ENCODE measurements at regions not wholly inside any gene's neighbourhood (a gene's known extent, or its start where the extent isn't known, plus 50 kb on each side); places are given as distances from the start of the nearest gene placed in this dataset.
"Not testable (repeated sequence)": the region's sequence is repeated elsewhere in the genome, so short reads cannot be mapped to it uniquely, and the experiment has no call there.

DNA sequence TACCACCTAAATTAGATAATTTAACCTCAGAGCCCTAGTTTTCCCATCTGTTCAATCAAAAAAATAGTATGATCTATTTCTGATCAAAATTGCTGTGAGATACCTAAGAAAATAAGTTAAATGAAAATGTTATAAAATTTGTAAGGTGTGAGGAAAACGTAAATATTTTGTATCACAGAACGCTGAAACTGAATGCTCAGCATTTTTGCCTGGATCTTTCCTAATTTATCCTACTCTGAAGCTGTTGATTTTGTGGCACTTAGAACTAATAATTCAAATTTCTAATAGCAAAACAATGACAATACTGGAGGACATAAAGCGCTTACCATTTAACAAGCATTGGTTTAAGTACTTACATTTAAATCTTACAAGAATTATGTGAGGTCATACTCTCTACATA lies 674.2 kb downstream of the FAM181B start:
- DNase-seq = no peak
- no peaks in the 10 kb centered on the region for H3K27me3 Mint-ChIP-seq
- H3K27ac Mint-ChIP-seq = no peak overlapping the region
- H3K9me3 Mint-ChIP-seq = no peaks in the 10 kb centered on the region
- no peaks in the 10 kb centered on the region for H3K36me3 Mint-ChIP-seq
- H3K4me1 Mint-ChIP-seq = no peaks in the 10 kb centered on the region
- H3K4me3 Mint-ChIP-seq = no peak overlapping the region
- ATAC-seq (replicated peaks) = no peak

DNA sequence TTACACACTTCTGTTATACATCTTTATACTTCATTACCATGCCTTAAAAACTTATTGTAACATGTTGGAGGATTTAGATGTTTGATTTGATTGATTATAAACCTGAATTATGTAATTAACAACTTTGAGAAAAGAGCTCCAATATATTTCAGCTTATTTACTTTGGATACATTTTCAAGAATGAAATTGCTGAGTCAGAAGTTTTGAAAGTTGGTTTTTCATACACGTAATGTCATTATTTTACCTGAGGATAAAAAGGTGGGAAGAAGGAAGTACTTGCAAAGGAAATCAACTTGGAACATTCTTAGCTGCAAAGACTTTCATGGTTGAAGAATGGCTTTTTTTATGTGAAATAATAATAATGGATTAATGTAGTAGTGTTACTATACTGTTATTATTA lies 677.2 kb downstream of the FAM181B start:
- Mint-ChIP-seq H3K4me1 (no peaks in the 10 kb centered on the region), H3K36me3 (no peaks in the 10 kb centered on the region), H3K27me3 (no peaks in the 10 kb centered on the region), H3K4me3 (no peak overlapping the region), H3K9me3 (peaks cover 0 to 2% of the 10 kb centered on the region in 2 donors), H3K27ac (no peak overlapping the region)
- no peak for ATAC-seq (replicated peaks)
- no peak for DNase-seq

DNA sequence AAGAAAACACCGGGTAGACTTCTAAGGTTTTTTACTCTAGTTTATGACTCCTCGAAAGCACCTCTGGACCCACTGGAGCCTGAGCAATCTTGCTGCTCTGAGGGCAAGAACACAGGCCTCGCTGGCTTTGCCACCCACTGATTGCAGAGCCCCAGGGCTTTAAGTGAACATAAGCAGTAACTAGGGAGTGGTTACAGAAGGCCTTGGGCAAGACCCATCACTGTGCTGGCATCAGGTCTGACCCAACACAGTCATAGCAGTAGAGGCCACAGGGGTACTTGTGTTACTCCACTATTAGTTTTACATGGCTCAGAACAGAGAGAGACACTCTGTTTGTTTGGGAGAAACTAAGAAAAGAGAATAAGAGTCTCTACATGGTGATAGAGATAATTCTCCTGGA lies 684.5 kb downstream of the FAM181B start:
- no peak for DNase-seq
- Mint-ChIP-seq H3K4me1 (no peaks in the 10 kb centered on the region), H3K36me3 (no peaks in the 10 kb centered on the region), H3K27ac (no peak overlapping the region), H3K4me3 (no peak overlapping the region), H3K27me3 (no peaks in the 10 kb centered on the region), H3K9me3 (peaks cover 9 to 16% of the 10 kb centered on the region in 2 donors)
- no peak for ATAC-seq (replicated peaks)

DNA sequence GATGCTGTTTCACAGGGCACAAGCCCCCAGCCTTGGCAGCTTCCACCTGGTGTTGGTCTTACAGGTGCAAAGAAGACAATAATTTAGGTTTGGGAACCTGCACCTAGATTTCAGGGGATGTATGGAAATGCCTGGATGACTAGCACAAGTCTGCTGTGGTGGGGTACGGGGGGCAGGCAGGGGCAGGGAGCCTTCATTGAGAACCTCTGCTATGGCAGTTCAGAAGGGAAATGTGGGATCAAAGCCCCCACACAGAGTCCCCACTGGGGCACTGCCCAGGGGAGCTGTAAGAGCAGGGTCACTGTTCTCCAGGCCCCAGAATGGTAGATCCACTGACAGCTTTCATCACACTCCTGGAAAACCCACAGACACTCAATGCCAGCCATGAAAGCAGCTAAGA lies 686.5 kb downstream of the FAM181B start:
- Mint-ChIP-seq H3K36me3 (no peaks in the 10 kb centered on the region), H3K27me3 (no peaks in the 10 kb centered on the region), H3K9me3 (peaks cover 8 to 16% of the 10 kb centered on the region in 2 donors), H3K4me1 (no peaks in the 10 kb centered on the region), H3K4me3 (no peak overlapping the region), H3K27ac (no peak overlapping the region)
- ATAC-seq (replicated peaks) (no peak), DNase-seq (no peak)

DNA sequence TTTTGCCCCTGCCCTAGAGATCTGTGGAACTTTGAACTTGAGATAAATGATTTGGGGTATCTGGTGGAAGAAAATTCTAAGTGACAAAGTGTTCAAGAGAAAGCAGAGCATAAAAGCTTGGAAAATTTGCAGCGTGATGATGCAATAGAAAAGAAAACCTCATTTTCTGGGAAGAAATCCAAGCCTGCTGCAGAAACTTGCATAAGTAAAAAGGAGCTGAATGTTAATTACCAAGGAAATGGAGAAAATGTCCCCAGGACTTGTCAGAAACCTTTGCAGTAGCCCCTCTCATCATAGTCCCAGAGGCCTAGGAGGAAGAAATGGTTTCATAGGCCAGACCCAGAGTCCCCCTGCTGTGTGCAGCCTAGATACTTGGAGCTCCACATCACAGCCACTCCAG lies 686.9 kb downstream of the FAM181B start:
- no peak overlapping the region for H3K4me3 Mint-ChIP-seq

DNA sequence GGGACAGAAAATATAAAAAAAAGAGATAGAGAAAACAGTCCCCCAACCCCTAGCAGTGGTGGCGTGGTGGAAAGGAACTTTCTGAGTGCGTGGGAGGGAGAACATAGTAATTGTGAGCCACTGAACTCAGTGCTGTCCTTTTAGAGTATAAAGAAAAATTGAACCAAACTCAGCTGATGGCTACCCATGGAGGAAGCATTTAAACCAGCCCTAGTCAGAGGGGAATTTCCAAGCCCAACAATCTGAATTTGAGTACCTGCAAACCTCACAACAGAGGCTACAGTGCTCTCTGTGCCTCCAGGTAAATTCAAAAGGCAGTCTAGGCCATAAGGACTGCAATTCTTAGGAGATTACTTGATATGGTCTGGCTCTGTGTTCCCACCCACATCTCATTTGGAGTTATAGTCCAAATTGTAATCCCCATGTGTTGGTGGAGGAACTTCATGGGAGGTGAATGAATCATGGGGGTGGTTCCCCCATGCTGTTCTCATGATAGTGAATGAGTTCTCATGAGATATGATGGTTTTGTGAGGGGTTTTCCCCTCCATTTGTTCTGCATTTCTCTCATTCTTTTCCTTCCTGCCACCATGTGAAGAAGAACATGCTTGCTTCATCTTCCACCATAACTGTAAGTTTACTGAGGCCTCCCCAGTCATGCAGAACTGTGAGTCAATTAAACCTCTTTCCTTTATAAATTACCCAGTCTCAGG lies 687.8 kb downstream of the FAM181B start:
- DNase-seq (no peak), ATAC-seq (replicated peaks) (peak; percentile 14 to 38)
- Mint-ChIP-seq H3K9me3 (peaks cover 8 to 16% of the 10 kb centered on the region in 2 donors), H3K36me3 (no peaks in the 10 kb centered on the region), H3K4me3 (no peak overlapping the region), H3K27ac (no peak overlapping the region), H3K4me1 (no peaks in the 10 kb centered on the region), H3K27me3 (no peaks in the 10 kb centered on the region)

More for the DNA sequence above, 686.9 kb downstream of the FAM181B start:
- Mint-ChIP-seq H3K27me3 (no peaks in the 10 kb centered on the region), H3K27ac (no peak overlapping the region), H3K4me1 (no peaks in the 10 kb centered on the region), H3K9me3 (peaks cover 8 to 16% of the 10 kb centered on the region in 2 donors), H3K36me3 (no peaks in the 10 kb centered on the region)
- ATAC-seq (replicated peaks) (no peak), DNase-seq (no peak)

DNA sequence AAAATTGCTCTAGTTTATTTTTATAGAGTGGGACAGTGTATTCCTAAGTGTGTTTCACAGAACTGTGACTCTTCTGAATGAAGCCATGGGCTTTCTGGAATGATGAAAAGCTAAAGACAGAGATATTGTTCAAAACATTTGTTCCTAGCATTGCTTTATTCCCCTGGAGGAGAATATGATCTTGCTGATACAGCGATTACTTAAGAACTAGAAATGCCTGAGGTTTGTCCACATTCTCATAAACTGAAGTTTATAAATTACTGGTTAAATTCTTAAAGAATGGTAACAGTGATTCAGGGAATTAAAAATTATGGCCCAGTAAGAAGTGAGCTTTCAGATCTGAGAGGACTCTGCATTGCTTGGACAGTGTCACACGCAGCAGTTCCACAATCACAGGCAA lies 690.3 kb downstream of the FAM181B start:
- H3K36me3 Mint-ChIP-seq = no peaks in the 10 kb centered on the region
- H3K4me3 Mint-ChIP-seq = no peak overlapping the region
- no peaks in the 10 kb centered on the region for H3K27me3 Mint-ChIP-seq
- H3K9me3 Mint-ChIP-seq = peaks cover 7 to 15% of the 10 kb centered on the region in 2 donors
- H3K4me1 Mint-ChIP-seq = no peaks in the 10 kb centered on the region
- ATAC-seq (replicated peaks) (no peak), DNase-seq (no peak)
- H3K27ac Mint-ChIP-seq = no peak overlapping the region

DNA sequence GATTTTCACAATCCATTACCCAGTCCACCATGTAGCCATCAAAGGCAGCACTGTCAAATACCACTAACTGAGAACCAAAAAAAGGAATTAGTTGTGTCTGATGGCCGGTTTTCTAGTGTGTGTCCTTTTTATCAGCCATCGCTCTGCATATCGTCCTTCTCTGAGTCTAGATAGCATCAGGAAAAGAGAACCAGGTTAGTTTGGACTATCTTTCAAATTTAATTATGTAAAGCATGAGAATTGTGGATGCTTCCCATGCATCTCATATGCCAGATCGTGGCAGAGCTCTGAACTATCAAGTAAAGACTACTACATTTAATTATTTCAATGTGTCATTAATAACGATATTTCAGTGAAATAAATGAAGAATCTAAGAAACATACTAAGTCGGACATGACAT lies 691.9 kb downstream of the FAM181B start:
- Mint-ChIP-seq H3K36me3 (no peaks in the 10 kb centered on the region), H3K27me3 (no peaks in the 10 kb centered on the region), H3K4me3 (no peak overlapping the region), H3K27ac (no peak overlapping the region), H3K9me3 (peaks cover 6 to 8% of the 10 kb centered on the region in 2 donors), H3K4me1 (no peaks in the 10 kb centered on the region)
- no peak for ATAC-seq (replicated peaks)
- DNase-seq = no peak

DNA sequence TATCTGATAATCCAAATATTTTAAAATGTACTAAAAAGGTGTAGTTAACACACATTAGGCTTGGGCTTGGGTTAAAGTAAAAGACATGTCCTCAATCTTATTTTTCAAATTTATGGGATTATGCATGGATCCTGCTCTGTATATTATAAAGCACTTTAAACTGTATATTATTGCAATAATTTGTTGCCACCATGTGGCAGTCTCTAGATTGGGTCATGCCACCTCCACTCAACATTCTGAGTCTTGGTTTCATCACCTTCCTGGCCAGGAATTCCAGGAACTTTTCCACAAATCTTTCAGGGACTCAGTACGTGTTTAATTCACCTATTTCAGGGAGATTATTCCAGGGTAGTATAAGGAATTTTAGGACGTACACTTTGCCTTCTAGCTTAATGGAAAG lies 695.5 kb downstream of the FAM181B start:
- Mint-ChIP-seq H3K36me3 (no peaks in the 10 kb centered on the region), H3K27me3 (no peaks in the 10 kb centered on the region), H3K4me1 (no peaks in the 10 kb centered on the region), H3K9me3 (no peaks in the 10 kb centered on the region), H3K27ac (no peak overlapping the region), H3K4me3 (no peak overlapping the region)
- ATAC-seq (replicated peaks) (no peak), DNase-seq (no peak)

DNA sequence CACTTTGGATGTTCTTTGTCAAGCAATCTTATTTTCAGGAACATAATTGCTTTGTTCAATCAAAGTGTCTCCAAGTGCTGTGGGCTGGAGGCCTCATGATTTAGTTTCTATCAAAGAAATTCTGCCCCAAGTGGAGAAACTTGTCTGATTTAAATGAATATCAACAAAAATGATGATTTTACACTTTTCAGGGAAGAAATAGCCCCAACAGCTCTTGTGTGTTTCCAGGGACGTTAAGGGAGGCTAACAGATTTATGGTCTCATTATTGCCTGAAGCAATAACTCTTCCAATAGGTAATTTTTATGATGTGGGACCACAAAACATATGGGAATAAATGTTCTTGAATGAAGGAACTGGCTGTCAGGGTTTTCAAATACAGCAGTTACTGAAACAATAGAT lies 699.1 kb downstream of the FAM181B start:
- no peak overlapping the region for H3K4me3 Mint-ChIP-seq
- DNase-seq (no peak), ATAC-seq (replicated peaks) (no peak)
- H3K27ac Mint-ChIP-seq = no peak overlapping the region
- H3K9me3 Mint-ChIP-seq = no peaks in the 10 kb centered on the region
- H3K27me3 Mint-ChIP-seq = no peaks in the 10 kb centered on the region
- no peaks in the 10 kb centered on the region for H3K36me3 Mint-ChIP-seq
- no peaks in the 10 kb centered on the region for H3K4me1 Mint-ChIP-seq

DNA sequence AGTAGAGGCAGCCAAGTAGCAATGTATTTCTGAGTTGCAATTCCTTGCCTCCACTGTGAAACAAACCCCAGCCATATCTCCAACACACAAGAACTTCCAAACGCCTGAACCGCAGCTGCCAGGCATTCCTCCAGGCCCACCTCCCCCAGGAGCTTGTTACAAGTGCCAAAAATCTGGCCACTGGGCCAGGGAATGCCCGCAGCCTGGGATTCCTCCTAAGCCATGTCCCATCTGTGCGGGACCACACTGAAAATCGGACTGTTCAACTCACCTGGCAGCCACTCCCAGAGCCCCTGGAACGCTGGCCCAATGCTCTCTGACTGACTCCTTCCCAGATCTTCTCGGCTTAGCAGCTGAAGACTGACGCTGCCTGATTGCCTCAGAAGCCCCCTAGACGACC lies 706.3 kb downstream of the FAM181B start:
- not testable (repeated sequence) for H3K36me3 Mint-ChIP-seq; H3K27ac Mint-ChIP-seq; DNase-seq; H3K9me3 Mint-ChIP-seq; H3K27me3 Mint-ChIP-seq; H3K4me3 Mint-ChIP-seq; H3K4me1 Mint-ChIP-seq; ATAC-seq (replicated peaks)

DNA sequence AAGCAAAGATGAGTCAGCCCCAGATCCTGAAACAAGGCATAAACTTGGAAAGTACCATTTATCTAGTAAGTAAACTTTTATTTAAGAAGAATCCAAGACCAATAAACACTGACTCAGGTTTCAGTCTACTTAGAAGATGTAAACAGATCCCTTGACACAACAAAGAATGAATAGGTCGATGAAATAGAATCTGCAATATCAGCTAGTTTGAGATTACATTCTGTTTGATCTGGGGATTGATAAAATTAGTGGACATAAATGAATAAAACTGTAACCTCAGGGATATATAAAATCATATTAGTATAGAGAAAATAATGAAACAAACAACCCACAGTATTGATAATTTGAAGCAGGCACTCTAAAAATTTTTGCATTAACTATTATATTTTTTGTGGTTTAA lies 708.9 kb downstream of the FAM181B start:
- no peak overlapping the region for H3K27ac Mint-ChIP-seq
- DNase-seq (no peak), ATAC-seq (replicated peaks) (no peak)
- H3K4me3 Mint-ChIP-seq = no peak overlapping the region
- no peaks in the 10 kb centered on the region for H3K4me1 Mint-ChIP-seq
- no peaks in the 10 kb centered on the region for H3K27me3 Mint-ChIP-seq
- H3K36me3 Mint-ChIP-seq = no peaks in the 10 kb centered on the region
- H3K9me3 Mint-ChIP-seq = no peaks in the 10 kb centered on the region

DNA sequence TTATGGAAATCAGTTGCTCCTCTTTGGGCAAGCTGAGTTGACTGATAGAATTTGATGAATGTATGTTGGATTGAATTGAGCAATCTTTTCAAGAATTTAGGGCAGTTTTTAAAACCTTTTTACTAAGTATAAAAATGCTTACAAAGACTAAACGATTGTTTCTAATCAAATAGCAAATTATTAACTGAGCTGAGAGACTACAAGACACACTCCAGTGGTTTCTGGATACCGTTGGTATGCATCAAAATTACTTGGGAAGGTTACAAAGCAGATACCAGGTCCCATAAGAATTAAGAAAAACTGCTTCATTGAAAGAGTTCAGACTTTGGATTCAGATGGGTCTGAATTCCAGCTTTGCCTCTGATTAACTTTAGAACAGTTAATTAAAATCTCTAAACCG lies 721.4 kb downstream of the FAM181B start:
- Mint-ChIP-seq H3K4me1 (no peaks in the 10 kb centered on the region), H3K36me3 (no peaks in the 10 kb centered on the region), H3K27me3 (no peaks in the 10 kb centered on the region), H3K4me3 (no peak overlapping the region), H3K27ac (no peak overlapping the region), H3K9me3 (no peaks in the 10 kb centered on the region)
- no peak for DNase-seq
- ATAC-seq (replicated peaks) = no peak

DNA sequence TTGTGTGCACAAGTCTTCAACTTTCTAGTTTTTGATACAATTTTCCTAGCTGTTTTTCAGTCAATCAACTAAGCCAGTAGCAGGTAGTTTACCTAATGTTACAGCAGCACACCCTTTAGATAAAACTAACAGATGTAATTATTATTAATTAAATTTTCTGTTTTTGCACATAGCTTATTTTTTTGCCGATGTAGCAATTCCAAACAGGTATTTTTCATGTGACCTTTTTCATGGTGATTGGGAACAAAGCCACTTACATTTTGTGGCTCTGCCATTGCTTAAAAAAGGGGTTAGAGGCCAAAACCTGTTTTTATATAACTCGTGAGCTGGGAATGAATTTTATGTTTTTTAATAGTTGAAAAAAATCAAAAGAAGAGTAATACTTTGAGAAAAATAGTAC lies 724.5 kb downstream of the FAM181B start:
- Mint-ChIP-seq H3K4me1 (no peaks in the 10 kb centered on the region), H3K27me3 (no peaks in the 10 kb centered on the region)
- ATAC-seq (replicated peaks) = no peak

DNA sequence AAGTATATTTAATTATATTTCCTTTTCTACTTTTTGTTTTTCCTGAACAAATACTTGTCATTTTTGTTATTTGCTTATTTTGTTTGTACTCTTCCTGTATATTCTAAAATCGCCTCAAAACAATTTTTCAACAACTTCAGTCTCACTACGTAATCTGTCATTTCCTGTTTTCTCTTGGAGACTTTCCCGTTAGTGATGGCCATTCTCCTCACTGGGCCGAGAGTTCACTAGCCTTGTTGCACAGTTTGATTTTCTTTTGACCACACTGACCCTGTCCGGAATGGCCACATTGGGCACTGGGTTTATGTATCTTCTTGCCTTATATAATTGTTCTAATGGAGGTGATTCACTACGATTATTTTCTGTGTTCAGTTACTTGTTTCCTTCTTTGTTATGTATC lies 726.1 kb downstream of the FAM181B start:
- Mint-ChIP-seq H3K4me3 (no peak overlapping the region), H3K27me3 (no peaks in the 10 kb centered on the region), H3K36me3 (no peaks in the 10 kb centered on the region), H3K9me3 (peaks cover 0 to 1% of the 10 kb centered on the region in 2 donors), H3K27ac (no peak overlapping the region), H3K4me1 (no peaks in the 10 kb centered on the region)
- no peak for ATAC-seq (replicated peaks)
- no peak for DNase-seq

More for the DNA sequence above, 724.5 kb downstream of the FAM181B start:
- DNase-seq = no peak
- no peak overlapping the region for H3K27ac Mint-ChIP-seq
- no peaks in the 10 kb centered on the region for H3K9me3 Mint-ChIP-seq
- no peak overlapping the region for H3K4me3 Mint-ChIP-seq
- no peaks in the 10 kb centered on the region for H3K36me3 Mint-ChIP-seq

All from stimulated activated naive B cell treated with anti-CD40 and anti-IgM and Interleukin-4, amounts not matched to agents 10 μg/mL and 1 μg/mL and 100 μg/mL, for 72 hours (primary cell).